ENCODE measurements at regions not wholly inside any gene's neighbourhood (a gene's known extent, or its start where the extent isn't known, plus 50 kb on each side); places are given as distances from the start of the nearest gene placed in this dataset.

DNA sequence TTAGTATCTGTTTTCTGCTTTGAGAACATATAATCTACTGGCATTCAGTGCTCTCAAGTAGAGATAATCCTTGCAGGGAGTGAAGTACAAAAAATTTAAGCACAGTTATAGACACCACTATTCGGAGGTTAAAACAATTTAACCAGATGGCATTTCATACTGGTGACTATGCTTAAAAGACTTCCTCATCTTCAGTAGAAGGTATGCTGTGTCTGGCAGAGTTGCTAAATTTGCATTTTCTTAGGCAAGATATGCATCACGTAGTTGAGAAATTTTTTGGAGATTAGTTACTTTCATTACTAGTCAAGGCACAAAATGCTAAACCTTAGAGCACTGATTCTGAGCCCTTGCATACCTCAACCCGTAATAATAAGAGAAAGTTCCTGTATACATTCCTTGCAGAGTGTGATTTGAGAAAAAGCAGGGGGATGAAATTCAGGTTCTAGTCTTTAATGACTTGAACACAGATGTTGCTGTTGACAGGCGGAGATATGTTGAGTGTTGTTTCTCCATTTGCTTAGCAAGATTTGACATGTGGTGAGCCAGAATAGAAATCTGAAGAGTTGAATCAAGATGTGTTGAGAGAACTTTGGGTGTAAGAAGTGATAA lies 70.8 kb upstream of the STARD4 start:
- Histone ChIP-seq H3K36me3 (no peaks in the 10 kb centered on the region), H3K9me3 (replicated peaks) (peaks cover 3% of the 10 kb centered on the region; the same call in 1 of the 2 replicates), H3K27ac (no peak overlapping the region), H3K4me1 (replicated peaks) (no peaks in the 10 kb centered on the region), H3K4me3 (no peak overlapping the region), H3K27me3 (replicated peaks) (no peaks in the 10 kb centered on the region; the same call in 1 of the 2 replicates)
- no peak for DNase-seq (ENCODE audit: low read depth in 1 of 2, low spot score in 2 of 2)

DNA sequence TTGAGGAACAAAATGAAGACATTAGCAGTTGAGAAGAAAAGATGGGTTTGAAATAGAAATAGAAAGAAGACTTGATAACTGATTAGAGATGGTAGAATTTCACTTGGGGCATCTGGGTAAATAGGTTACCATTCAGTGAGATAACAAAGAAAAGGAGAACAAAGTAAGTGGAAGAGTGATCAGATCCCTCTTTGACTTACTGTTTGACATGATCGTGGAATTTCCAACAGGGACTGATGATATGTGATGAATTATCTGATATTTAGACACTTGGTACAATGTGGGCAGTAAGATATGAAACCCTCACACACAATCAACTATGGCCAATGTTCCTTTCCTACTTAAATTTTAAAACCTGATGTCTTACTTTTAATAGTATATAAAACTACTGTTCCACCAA lies 70.1 kb upstream of the STARD4 start:
- H3K27me3 ChIP-seq (replicated peaks): no peaks in the 10 kb centered on the region; the same call in 1 of the 2 replicates
- 0 out of 2 replicates have a peak, but pooled peaks cover 3% of the 10 kb centered on the region for H3K9me3 ChIP-seq (replicated peaks)
- no peak overlapping the region for H3K4me3 ChIP-seq
- H3K27ac ChIP-seq: no peak overlapping the region
- DNase-seq (ENCODE audit: low read depth in 1 of 2, low spot score in 2 of 2): no peak
- H3K36me3 ChIP-seq: no peaks in the 10 kb centered on the region
- no peaks in the 10 kb centered on the region for H3K4me1 ChIP-seq (replicated peaks)

DNA sequence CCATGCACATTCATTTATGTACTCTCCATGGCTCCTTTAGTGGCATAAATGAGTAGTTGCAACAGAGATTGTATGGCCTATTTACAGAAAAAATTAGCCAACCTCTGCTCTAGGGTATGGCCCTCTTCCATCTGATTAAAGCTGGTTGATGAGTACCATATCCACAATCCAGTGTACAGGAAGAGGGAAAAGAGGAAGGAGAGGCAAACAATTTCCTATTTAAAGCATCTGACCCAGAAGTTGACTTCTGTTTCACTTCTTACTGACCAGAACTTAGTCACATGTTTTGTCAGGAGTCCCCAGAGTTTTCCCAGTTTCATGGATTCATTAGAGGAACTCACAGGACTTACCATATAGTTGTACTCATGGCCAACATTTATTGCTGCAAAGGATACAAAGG lies 68.6 kb upstream of the STARD4 start:
- no peaks in the 10 kb centered on the region for H3K36me3 ChIP-seq
- DNase-seq (ENCODE audit: low read depth in 1 of 2, low spot score in 2 of 2): no peak
- 0 out of 2 replicates have a peak, but pooled peaks cover 3% of the 10 kb centered on the region for H3K9me3 ChIP-seq (replicated peaks)
- H3K27ac ChIP-seq: no peak overlapping the region
- H3K27me3 ChIP-seq (replicated peaks): no peaks in the 10 kb centered on the region
- H3K4me3 ChIP-seq: no peak overlapping the region
- H3K4me1 ChIP-seq (replicated peaks): no peaks in the 10 kb centered on the region

DNA sequence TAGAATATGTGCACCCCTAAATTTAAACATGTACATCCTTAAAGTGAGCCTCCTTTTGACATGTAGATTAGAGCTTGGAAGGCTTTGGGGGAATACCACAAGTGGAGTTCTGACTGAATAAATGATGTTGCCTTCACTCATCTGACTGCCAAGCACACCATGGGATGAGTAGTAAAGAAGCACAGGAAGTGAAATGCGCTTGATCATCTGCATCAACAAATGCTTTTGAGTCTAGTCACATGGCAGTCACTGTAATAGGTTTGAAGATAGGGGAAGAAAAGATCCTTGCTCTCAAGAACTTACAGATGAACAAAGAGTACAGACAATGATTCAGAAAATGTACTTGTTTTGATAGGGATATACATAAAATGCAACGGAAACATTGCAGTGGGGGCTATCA lies 62.0 kb upstream of the STARD4 start:
- Histone ChIP-seq H3K36me3 (no peaks in the 10 kb centered on the region), H3K4me1 (replicated peaks) (no peaks in the 10 kb centered on the region), H3K9me3 (replicated peaks) (peaks cover 13% of the 10 kb centered on the region), H3K27ac (no peak overlapping the region), H3K27me3 (replicated peaks) (no peaks in the 10 kb centered on the region), H3K4me3 (no peak overlapping the region)
- DNase-seq (ENCODE audit: low read depth in 1 of 2, low spot score in 2 of 2): no peak

DNA sequence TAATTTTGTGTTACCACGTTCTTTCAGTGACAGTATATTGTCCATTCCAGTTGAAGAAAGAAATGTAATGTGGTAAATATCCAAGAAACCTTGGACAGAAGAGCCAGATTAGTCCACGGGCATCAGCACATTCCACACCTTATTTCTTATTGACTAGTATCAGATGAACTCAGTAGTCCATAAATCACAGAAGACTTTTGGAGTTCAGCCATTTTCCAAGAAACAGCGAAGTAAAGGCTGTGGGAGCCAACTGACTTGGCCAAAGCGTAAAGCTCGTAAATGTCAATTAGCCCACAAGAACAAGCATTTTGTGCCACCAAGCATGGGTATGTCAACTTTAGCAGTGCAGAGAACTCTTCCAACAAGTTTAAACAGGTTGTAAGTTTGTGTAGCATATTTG lies 60.2 kb upstream of the STARD4 start:
- Histone ChIP-seq H3K27me3 (replicated peaks) (no peaks in the 10 kb centered on the region), H3K36me3 (no peaks in the 10 kb centered on the region), H3K4me1 (replicated peaks) (no peaks in the 10 kb centered on the region), H3K9me3 (replicated peaks) (peaks cover 13% of the 10 kb centered on the region), H3K27ac (no peak overlapping the region), H3K4me3 (no peak overlapping the region)
- no peak for DNase-seq (ENCODE audit: low read depth in 1 of 2, low spot score in 2 of 2)

DNA sequence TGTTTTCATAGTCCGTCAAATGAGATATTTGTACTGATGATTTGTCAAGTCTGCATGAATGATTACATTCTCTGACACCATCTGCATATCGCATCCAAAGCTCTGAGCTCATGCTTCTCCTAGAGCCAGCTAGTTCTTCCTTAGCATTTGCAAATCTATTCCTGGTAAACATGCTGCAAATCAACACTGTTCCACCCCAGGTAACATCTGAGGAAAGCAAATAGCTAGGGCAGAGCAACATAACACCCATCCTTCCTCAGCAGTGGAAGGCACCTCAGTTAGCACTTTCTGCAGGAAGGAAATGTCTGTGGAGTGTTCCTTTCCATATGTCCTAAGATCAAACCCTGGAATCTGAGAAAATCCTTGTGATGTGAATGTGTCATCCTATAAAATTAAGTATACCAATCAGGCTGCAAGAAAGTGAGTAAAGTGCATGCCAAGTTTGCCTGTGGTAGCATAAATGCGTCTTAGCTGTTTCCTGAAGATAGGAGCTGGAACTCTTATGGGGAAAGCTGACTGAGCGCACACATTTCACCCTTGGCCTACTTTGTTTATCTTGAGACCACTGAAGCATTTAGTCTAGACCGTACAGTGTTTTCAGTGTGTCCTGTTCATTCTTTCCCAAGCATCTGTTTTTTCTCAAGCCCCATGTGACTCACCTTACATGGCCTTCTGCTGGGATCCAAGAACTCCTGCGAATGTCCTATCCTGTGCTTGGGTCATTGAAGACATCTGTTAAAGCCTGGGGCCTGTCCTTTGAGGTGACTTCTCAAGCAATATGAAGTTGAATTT lies 50.9 kb upstream of the STARD4 start:
- H3K27ac ChIP-seq: no peak overlapping the region
- DNase-seq (ENCODE audit: low read depth in 1 of 2, low spot score in 2 of 2): no peak

DNA sequence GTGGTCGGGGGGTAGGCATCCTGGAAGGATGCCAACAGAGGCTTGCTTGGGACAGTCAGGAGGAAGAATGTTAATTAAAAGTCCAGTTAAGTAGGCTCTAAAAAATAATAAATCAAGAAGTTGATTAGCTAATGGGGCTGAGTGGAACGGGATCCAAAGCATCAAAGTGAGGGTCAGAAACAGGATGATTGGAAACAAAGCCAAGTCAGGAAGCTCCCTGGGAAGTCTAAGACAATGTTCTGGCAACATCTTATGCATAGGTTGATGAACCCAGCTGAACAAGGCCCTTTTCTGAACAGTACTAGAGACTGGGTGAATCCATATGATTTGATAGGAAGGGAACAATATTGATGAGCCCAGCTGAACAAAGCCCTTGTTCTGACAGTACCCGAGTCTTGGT lies 50.2 kb upstream of the STARD4 start:
- H3K36me3 ChIP-seq: no peaks in the 10 kb centered on the region
- DNase-seq (ENCODE audit: low read depth in 1 of 2, low spot score in 2 of 2): no peak
- H3K27me3 ChIP-seq (replicated peaks): no peaks in the 10 kb centered on the region
- no peak overlapping the region for H3K4me3 ChIP-seq
- 0 out of 2 replicates have a peak, but pooled peaks cover 3% of the 10 kb centered on the region for H3K9me3 ChIP-seq (replicated peaks)
- H3K4me1 ChIP-seq (replicated peaks): no peaks in the 10 kb centered on the region
- H3K27ac ChIP-seq: no peak overlapping the region

More for the DNA sequence above, 50.9 kb upstream of the STARD4 start:
- Histone ChIP-seq H3K36me3 (no peaks in the 10 kb centered on the region), H3K9me3 (replicated peaks) (0 out of 2 replicates have a peak, but pooled peaks cover 3% of the 10 kb centered on the region), H3K4me3 (no peak overlapping the region), H3K27me3 (replicated peaks) (no peaks in the 10 kb centered on the region), H3K4me1 (replicated peaks) (no peaks in the 10 kb centered on the region)
